B cell (primary cell): ENCODE measurements at regions not wholly inside any gene's neighbourhood (a gene's known extent, or its start where the extent isn't known, plus 50 kb on each side); places are given as distances from the start of the nearest gene placed in this dataset.

Source experiments
- EZH2 ChIP-seq: IDR thresholded peaks from 2 replicates; pipeline ENCODE4 v1.6.1; 2012; ENCODE audit warnings: borderline replicate concordance, low read depth, mild to moderate bottlenecking, moderate library complexity, low read length; ENCODE audit not compliant: insufficient read depth, poor library complexity, severe bottlenecking
- TF ChIP-seq, protein P1 (sequence below): fragments of 200-600 bp; IDR thresholded peaks from one replicate; pipeline ENCODE4 v1.8.0; 2022; ENCODE audit warnings: antibody characterized with exemption, mild to moderate bottlenecking

DNA sequence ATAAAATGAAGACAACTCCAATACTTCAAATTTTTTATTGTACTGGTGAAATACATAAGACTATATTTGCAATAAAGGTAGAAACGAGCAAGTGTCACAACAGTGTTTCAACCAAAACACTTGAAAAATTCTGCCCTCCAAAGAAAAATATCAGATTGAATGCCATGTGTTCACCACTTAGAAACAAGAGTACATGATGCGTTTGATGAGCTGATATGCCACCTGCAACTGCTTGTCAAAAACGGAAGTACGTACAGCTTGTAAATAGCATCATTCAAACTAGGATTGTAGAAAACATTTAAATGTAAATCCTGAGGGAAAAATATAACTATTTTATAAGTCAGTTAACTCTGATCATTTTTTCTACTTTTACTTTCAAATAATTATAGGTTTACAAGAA lies 276.1 kb downstream of the ANTXR2 start:
- TF ChIP-seq, protein P1, sequence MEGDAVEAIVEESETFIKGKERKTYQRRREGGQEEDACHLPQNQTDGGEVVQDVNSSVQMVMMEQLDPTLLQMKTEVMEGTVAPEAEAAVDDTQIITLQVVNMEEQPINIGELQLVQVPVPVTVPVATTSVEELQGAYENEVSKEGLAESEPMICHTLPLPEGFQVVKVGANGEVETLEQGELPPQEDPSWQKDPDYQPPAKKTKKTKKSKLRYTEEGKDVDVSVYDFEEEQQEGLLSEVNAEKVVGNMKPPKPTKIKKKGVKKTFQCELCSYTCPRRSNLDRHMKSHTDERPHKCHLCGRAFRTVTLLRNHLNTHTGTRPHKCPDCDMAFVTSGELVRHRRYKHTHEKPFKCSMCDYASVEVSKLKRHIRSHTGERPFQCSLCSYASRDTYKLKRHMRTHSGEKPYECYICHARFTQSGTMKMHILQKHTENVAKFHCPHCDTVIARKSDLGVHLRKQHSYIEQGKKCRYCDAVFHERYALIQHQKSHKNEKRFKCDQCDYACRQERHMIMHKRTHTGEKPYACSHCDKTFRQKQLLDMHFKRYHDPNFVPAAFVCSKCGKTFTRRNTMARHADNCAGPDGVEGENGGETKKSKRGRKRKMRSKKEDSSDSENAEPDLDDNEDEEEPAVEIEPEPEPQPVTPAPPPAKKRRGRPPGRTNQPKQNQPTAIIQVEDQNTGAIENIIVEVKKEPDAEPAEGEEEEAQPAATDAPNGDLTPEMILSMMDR: no peak
- no peak for TF ChIP-seq EZH2
